ENCODE measurements at regions not wholly inside any gene's neighbourhood (a gene's known extent, or its start where the extent isn't known, plus 50 kb on each side); places are given as distances from the start of the nearest gene placed in this dataset.

DNA sequence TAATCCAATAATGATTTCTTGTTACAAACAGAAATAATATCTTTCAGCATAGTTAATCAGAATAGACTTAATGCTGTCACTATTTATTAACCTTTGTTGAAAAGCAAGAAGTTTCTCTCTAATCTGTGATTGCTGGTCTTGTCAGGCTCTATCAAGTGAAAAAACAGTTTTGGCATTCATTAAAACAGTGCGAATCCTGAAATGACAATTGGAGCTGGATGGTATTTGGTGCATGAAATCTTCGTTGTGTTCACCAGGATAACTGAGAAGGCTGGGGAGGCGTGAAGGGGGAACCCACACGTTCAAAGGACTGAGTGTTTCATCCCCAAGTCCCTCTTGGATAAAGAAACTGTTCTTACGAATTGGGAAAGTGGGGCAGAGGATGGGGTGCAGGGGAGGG lies 190.2 kb upstream of the MYL2 start:
- Histone ChIP-seq H3K27ac (ENCODE audit: low read length in 2 of 2) (no peak overlapping the region), H2AFZ (ENCODE audit: insufficient read depth, low read depth, low read length, poor library complexity, severe bottlenecking) (no peak overlapping the region), H3K9me3 (ENCODE audit: control extremely low read depth in 1 of 3, control insufficient read depth in 2 of 3, insufficient read depth in 1 of 3, low read length in 2 of 3) (no peaks in the 10 kb centered on the region), H3K79me2 (ENCODE audit: control insufficient read depth, insufficient read depth, low read length) (no peaks in the 10 kb centered on the region), H3K36me3 (replicated peaks in 1 of 2; ENCODE audit: control extremely low read depth in 1 of 2, control insufficient read depth in 1 of 2, extremely low read depth in 1 of 2, insufficient read depth in 2 of 2, low read length in 1 of 2) (no peaks in the 10 kb centered on the region), H3K4me3 (ENCODE audit: control extremely low read depth in 1 of 5, extremely low read depth in 1 of 5, insufficient read depth in 1 of 5, low read depth in 2 of 5, low read length in 4 of 5) (no peak overlapping the region), H4K20me1 (ENCODE audit: control insufficient read depth, insufficient read depth, low read length, poor library complexity, severe bottlenecking) (no peaks in the 10 kb centered on the region), H3K9ac (ENCODE audit: low read length) (no peak overlapping the region), H3K4me1 (ENCODE audit: control insufficient read depth in 2 of 2, insufficient read depth in 2 of 2, low read length in 2 of 2) (peaks cover 7% of the 10 kb centered on the region in 2 donors), H3K27me3 (replicated peaks in 1 of 4; ENCODE audit: control extremely low read depth in 1 of 4, control insufficient read depth in 3 of 4, insufficient read depth in 4 of 4, low read length in 3 of 4) (no peaks in the 10 kb centered on the region), H3K4me2 (replicated peaks; ENCODE audit: low read depth, low read length, poor library complexity, severe bottlenecking) (no peak overlapping the region)
- ChIA-PET CTCF (no interaction called here), POLR2A (no interaction called here)
- TF ChIP-seq EZH2 (IDR thresholded peaks at IDR 0.05; ENCODE audit: borderline replicate concordance, insufficient read depth, low read depth, low read length, poor library complexity, severe bottlenecking), result no peak
- DNase-seq (no peak), ATAC-seq (ENCODE audit: low read depth) (no peak)
- 95% methylated on average over 5 of the region's 5 CpGs for WGBS (ENCODE audit: insufficient coverage)
- intact Hi-C loops (cut with micrococcal nuclease), result no loop called here
- peaks cover 5% of the 10 kb centered on the region for H3K4me1 Mint-ChIP-seq
- H3K27me3 Mint-ChIP-seq, result peaks cover 38% of the 10 kb centered on the region
- H3K27ac Mint-ChIP-seq, result no peak overlapping the region
- H3K9me3 Mint-ChIP-seq (ENCODE audit: insufficient read depth), result no peaks in the 10 kb centered on the region
- H3K4me3 Mint-ChIP-seq, result no peak overlapping the region

GRCh38 chr12:111108726-111109125 lies 188.3 kb upstream of the MYL2 start:
- DNase-seq (no peak), ATAC-seq (ENCODE audit: low read depth) (no peak)
- no peaks in the 10 kb centered on the region for H3K9me3 Mint-ChIP-seq (ENCODE audit: insufficient read depth)
- H3K27me3 Mint-ChIP-seq, result peaks cover 34% of the 10 kb centered on the region
- Histone ChIP-seq H3K9me3 (ENCODE audit: control extremely low read depth in 1 of 3, control insufficient read depth in 2 of 3, insufficient read depth in 1 of 3, low read length in 2 of 3) (peaks cover 0 to 4% (median 0%) of the 10 kb centered on the region in 3 donors), H3K27me3 (replicated peaks in 1 of 4; ENCODE audit: control extremely low read depth in 1 of 4, control insufficient read depth in 3 of 4, insufficient read depth in 4 of 4, low read length in 3 of 4) (no peaks in the 10 kb centered on the region), H3K4me3 (ENCODE audit: control extremely low read depth in 1 of 5, extremely low read depth in 1 of 5, insufficient read depth in 1 of 5, low read depth in 2 of 5, low read length in 4 of 5) (no peak overlapping the region), H3K4me1 (ENCODE audit: control insufficient read depth in 2 of 2, insufficient read depth in 2 of 2, low read length in 2 of 2) (peaks cover 7% of the 10 kb centered on the region in 2 donors), H4K20me1 (ENCODE audit: control insufficient read depth, insufficient read depth, low read length, poor library complexity, severe bottlenecking) (no peaks in the 10 kb centered on the region), H3K36me3 (replicated peaks in 1 of 2; ENCODE audit: control extremely low read depth in 1 of 2, control insufficient read depth in 1 of 2, extremely low read depth in 1 of 2, insufficient read depth in 2 of 2, low read length in 1 of 2) (no peaks in the 10 kb centered on the region), H3K9ac (ENCODE audit: low read length) (no peak overlapping the region), H2AFZ (ENCODE audit: insufficient read depth, low read depth, low read length, poor library complexity, severe bottlenecking) (no peak overlapping the region), H3K79me2 (ENCODE audit: control insufficient read depth, insufficient read depth, low read length) (no peaks in the 10 kb centered on the region), H3K27ac (ENCODE audit: low read length in 2 of 2) (no peak overlapping the region), H3K4me2 (replicated peaks; ENCODE audit: low read depth, low read length, poor library complexity, severe bottlenecking) (no peak overlapping the region)
- no peak for TF ChIP-seq EZH2 (IDR thresholded peaks at IDR 0.05; ENCODE audit: borderline replicate concordance, insufficient read depth, low read depth, low read length, poor library complexity, severe bottlenecking)
- TF ChIP-seq, protein P1, sequence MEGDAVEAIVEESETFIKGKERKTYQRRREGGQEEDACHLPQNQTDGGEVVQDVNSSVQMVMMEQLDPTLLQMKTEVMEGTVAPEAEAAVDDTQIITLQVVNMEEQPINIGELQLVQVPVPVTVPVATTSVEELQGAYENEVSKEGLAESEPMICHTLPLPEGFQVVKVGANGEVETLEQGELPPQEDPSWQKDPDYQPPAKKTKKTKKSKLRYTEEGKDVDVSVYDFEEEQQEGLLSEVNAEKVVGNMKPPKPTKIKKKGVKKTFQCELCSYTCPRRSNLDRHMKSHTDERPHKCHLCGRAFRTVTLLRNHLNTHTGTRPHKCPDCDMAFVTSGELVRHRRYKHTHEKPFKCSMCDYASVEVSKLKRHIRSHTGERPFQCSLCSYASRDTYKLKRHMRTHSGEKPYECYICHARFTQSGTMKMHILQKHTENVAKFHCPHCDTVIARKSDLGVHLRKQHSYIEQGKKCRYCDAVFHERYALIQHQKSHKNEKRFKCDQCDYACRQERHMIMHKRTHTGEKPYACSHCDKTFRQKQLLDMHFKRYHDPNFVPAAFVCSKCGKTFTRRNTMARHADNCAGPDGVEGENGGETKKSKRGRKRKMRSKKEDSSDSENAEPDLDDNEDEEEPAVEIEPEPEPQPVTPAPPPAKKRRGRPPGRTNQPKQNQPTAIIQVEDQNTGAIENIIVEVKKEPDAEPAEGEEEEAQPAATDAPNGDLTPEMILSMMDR (IDR thresholded peaks at IDR 0.05), result no peak
- no peak overlapping the region for H3K27ac Mint-ChIP-seq
- 88% methylated on average over 2 of the region's 2 CpGs for WGBS (ENCODE audit: insufficient coverage)
- POLR2A ChIA-PET, result no interaction called here
- no peak overlapping the region for H3K4me3 Mint-ChIP-seq
- CTCF ChIA-PET, result no interaction called here
- intact Hi-C loops (cut with micrococcal nuclease), result no loop called here
- H3K4me1 Mint-ChIP-seq, result peaks cover 5% of the 10 kb centered on the region
